ENCODE measurements at regions not wholly inside any gene's neighbourhood (a gene's known extent, or its start where the extent isn't known, plus 50 kb on each side); places are given as distances from the start of the nearest gene placed in this dataset.
A peak's percentile ranks its signal among the peaks of the same experiment; 100 is the strongest.

DNA sequence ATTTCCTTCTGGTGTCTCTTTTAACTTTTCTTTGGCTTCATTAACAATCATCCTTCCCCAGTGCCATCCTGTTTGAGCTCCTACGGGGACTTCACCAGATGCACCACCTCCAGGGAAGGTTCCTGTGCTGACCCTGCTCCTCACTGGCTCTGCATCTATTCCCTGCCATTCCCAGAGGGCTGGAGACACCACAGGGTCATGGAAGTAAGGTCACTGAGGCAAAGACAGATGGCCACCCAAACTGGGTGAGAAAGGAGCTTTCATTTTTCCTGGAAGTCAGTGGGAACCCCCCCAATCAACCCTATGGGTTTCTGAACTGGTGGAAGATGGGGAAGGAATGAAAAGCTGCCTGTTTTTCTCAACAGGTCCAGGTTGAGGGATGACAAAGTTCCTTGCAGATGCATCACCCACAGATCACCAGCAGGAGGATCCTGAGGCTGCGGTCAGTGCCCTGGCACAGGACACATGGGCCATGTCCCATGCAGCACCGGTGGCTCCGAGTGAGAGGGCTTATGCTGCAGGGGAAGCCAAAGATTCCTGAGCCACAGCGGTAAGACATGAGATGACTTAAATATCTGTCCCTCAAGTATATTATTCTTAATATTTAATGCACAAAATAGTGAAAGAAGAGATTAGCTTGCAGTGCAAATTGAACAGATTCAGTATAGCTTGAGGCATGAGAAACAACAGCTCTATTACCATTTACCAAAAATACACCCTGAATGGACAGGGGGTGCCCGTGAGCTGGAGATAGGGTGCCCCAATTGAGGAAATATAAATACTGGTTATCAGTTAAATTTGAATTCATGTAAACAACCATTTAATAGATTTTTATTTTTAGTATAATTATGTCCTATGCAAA, 73.0 kb upstream of the VPREB1 start:
- TF ChIP-seq, protein P1, sequence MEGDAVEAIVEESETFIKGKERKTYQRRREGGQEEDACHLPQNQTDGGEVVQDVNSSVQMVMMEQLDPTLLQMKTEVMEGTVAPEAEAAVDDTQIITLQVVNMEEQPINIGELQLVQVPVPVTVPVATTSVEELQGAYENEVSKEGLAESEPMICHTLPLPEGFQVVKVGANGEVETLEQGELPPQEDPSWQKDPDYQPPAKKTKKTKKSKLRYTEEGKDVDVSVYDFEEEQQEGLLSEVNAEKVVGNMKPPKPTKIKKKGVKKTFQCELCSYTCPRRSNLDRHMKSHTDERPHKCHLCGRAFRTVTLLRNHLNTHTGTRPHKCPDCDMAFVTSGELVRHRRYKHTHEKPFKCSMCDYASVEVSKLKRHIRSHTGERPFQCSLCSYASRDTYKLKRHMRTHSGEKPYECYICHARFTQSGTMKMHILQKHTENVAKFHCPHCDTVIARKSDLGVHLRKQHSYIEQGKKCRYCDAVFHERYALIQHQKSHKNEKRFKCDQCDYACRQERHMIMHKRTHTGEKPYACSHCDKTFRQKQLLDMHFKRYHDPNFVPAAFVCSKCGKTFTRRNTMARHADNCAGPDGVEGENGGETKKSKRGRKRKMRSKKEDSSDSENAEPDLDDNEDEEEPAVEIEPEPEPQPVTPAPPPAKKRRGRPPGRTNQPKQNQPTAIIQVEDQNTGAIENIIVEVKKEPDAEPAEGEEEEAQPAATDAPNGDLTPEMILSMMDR (IDR thresholded peaks at IDR 0.05; ENCODE audit: low read depth, low read length): peak; percentile 25
- TF ChIP-seq, protein P2, sequence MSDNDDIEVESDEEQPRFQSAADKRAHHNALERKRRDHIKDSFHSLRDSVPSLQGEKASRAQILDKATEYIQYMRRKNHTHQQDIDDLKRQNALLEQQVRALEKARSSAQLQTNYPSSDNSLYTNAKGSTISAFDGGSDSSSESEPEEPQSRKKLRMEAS (IDR thresholded peaks at IDR 0.05; ENCODE audit: low read depth, low read length): no peak
- TF ChIP-seq POLR2A (IDR thresholded peaks at IDR 0.05; ENCODE audit: extremely low read depth, insufficient read length) (no peak), MYC (IDR thresholded peaks at IDR 0.05; ENCODE audit: low read depth, low read length) (no peak)
